Testis (tissue), 2 donors: ENCODE measurements at regions not wholly inside any gene's neighbourhood (a gene's known extent, or its start where the extent isn't known, plus 50 kb on each side); places are given as distances from the start of the nearest gene placed in this dataset.

ENCODE experiments used
- DNase-seq: peaks from one replicate; pipeline ENCODE4 v3.0.0-alpha.2; 2019
- H3K27ac ChIP-seq, 2 donors: fragments of 200-600 bp; sonication (generic); one replicate each; pipeline ENCODE4 v1.5.1; 2019
- H3K27me3 ChIP-seq: fragments of 200-600 bp; sonication (generic); one replicate; pipeline ENCODE4 v1.5.1; 2019
- H3K36me3 ChIP-seq: fragments of 200-600 bp; sonication (generic); one replicate; pipeline ENCODE4 v1.5.1; 2017; ENCODE audit warnings: low read depth; ENCODE audit errors: missing control alignments
- H3K4me1 ChIP-seq: fragments of 200-600 bp; sonication (generic); one replicate; pipeline ENCODE4 v1.5.1; 2019
- H3K4me3 ChIP-seq, 2 donors: fragments of 200-600 bp; sonication (generic); one replicate each; pipeline ENCODE4 v1.5.1; 2017 to 2019
- H3K9me3 ChIP-seq: fragments of 200-600 bp; sonication (generic); one replicate; pipeline ENCODE4 v1.5.1; 2017
- CTCF ChIP-seq, 3 experiments: fragments of 450-650 bp in 2 of 3; fragments of 200-600 bp in 1 of 3; sonication (generic) in 1 of 3; IDR thresholded peaks; one replicate each; pipeline ENCODE4 v1.5.1; 2016 to 2019; ENCODE audit warnings: antibody characterized with exemption in 3 of 3, mild to moderate bottlenecking in 2 of 3, moderate library complexity in 1 of 3
- POLR2A ChIP-seq: fragments of 450-650 bp; IDR thresholded peaks from one replicate; pipeline ENCODE4 v1.6.1; 2017; ENCODE audit warnings: antibody characterized with exemption, mild to moderate bottlenecking, moderate library complexity
- WGBS, 2 donors: methylation state at CpG; one replicate each; pipeline ENCODE4 v1.1.5; 2018; 5-methylcytosine and 5-hydroxymethylcytosine counted together
- intact Hi-C: fragments of 100-400 bp; cut with DNase I; formaldehyde crosslinking; loops from one replicate; pipeline ENCODE4 v1.15.1; 2023; ENCODE audit warnings: low total_unique reads

- WGBS, 2 donors = 81 to 86% methylated on average over 6 of the region's 6 CpGs
- Histone ChIP-seq H3K36me3 (no peaks in the 10 kb centered on the region), H3K27me3 (no peaks in the 10 kb centered on the region), H3K4me1 (no peaks in the 10 kb centered on the region), H3K4me3 (no peak overlapping the region), H3K9me3 (no peaks in the 10 kb centered on the region), H3K27ac (no peak overlapping the region)
- TF ChIP-seq CTCF (IDR thresholded peaks at IDR 0.05) (no peak), POLR2A (no peak)
- intact Hi-C loops = no loop called here
- DNase-seq = no peak
Observed at GRCh38 chr7:33762151-33762910, 143.0 kb upstream of the BMPER start.

- WGBS, 2 donors = 94 to 95% methylated on average over 3 of the region's 3 CpGs
- Histone ChIP-seq H3K9me3 (no peaks in the 10 kb centered on the region), H3K4me3 (no peak overlapping the region), H3K27ac (no peak overlapping the region), H3K36me3 (no peaks in the 10 kb centered on the region), H3K4me1 (no peaks in the 10 kb centered on the region), H3K27me3 (no peaks in the 10 kb centered on the region)
- intact Hi-C loops = no loop called here
- no peak for TF ChIP-seq CTCF (IDR thresholded peaks at IDR 0.05)
- TF ChIP-seq POLR2A = no peak
- no peak for DNase-seq
Observed at GRCh38 chr7:33762911-33763306, 142.4 kb upstream of the BMPER start.

- intact Hi-C loops = no loop called here
- TF ChIP-seq POLR2A = no peak
- TF ChIP-seq CTCF (IDR thresholded peaks at IDR 0.05) = no peak
- H3K4me3 ChIP-seq = no peak overlapping the region
Observed at GRCh38 chr7:33764752-33765451, 140.4 kb upstream of the BMPER start.

GRCh38 chr7:33766405-33766804, 138.9 kb upstream of the BMPER start:
- DNase-seq = no peak
- intact Hi-C loops = no loop called here

More at GRCh38 chr7:33764752-33765451, 140.4 kb upstream of the BMPER start:
- Histone ChIP-seq H3K27ac (no peak overlapping the region), H3K9me3 (no peaks in the 10 kb centered on the region), H3K36me3 (no peaks in the 10 kb centered on the region), H3K27me3 (no peaks in the 10 kb centered on the region), H3K4me1 (no peaks in the 10 kb centered on the region)
- WGBS, 2 donors = 74 to 84% methylated on average over 7 of the region's 7 CpGs
- no peak for DNase-seq

More at GRCh38 chr7:33766405-33766804, 138.9 kb upstream of the BMPER start:
- no peaks in the 10 kb centered on the region for H3K9me3 ChIP-seq
- no peaks in the 10 kb centered on the region for H3K27me3 ChIP-seq
- H3K4me3 ChIP-seq = no peak overlapping the region
- TF ChIP-seq CTCF (IDR thresholded peaks at IDR 0.05) (no peak), POLR2A (no peak)
- no peaks in the 10 kb centered on the region for H3K4me1 ChIP-seq
- 37 to 89% methylated on average over 1 of the region's 1 CpG for WGBS, 2 donors
- no peak overlapping the region for H3K27ac ChIP-seq
- H3K36me3 ChIP-seq = no peaks in the 10 kb centered on the region
